ENCODE measurements at regions not wholly inside any gene's neighbourhood (a gene's known extent, or its start where the extent isn't known, plus 50 kb on each side); places are given as distances from the start of the nearest gene placed in this dataset.

DNA sequence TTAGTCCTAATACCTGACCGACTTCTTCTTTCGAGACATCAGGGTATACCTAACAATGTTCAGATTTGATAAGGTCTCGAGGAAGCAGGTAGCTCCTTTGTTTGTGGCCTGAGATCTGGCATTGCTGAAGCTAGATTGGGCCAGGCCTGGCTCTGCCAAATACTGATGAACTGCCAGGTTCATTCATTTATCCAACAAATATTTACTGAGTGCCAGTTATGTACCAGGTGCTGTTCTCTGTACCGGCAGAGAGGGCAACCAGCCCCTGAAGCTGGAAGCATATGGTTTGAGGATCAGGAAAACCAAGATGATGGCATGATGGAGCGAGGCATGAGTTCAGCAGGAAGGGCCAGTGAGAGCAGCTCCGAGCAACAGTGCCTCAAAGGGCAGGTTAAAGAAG is 196.2 kb upstream of the NSMCE3 start:
- 77 to 92% (median 85%) methylated on average over 6 of the region's 6 CpGs for WGBS, 3 donors
- intact Hi-C loops (cut with DNase I), result no loop called here
- no peaks in the 10 kb centered on the region for H3K9me3 ChIP-seq
- no peaks in the 10 kb centered on the region for H3K4me1 ChIP-seq (ENCODE audit: insufficient read depth)
- no peaks in the 10 kb centered on the region for H3K27me3 ChIP-seq
- TF ChIP-seq EP300 (IDR thresholded peaks at IDR 0.05) (no peak), POLR2A (IDR thresholded peaks at IDR 0.05) (no peak)
- TF ChIP-seq, protein P1, sequence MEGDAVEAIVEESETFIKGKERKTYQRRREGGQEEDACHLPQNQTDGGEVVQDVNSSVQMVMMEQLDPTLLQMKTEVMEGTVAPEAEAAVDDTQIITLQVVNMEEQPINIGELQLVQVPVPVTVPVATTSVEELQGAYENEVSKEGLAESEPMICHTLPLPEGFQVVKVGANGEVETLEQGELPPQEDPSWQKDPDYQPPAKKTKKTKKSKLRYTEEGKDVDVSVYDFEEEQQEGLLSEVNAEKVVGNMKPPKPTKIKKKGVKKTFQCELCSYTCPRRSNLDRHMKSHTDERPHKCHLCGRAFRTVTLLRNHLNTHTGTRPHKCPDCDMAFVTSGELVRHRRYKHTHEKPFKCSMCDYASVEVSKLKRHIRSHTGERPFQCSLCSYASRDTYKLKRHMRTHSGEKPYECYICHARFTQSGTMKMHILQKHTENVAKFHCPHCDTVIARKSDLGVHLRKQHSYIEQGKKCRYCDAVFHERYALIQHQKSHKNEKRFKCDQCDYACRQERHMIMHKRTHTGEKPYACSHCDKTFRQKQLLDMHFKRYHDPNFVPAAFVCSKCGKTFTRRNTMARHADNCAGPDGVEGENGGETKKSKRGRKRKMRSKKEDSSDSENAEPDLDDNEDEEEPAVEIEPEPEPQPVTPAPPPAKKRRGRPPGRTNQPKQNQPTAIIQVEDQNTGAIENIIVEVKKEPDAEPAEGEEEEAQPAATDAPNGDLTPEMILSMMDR (IDR thresholded peaks at IDR 0.05), result no peak
- H3K4me3 ChIP-seq, result no peak overlapping the region
- H3K27ac ChIP-seq, result no peak overlapping the region
- H3K36me3 ChIP-seq, result no peaks in the 10 kb centered on the region
- no peak for DNase-seq

DNA sequence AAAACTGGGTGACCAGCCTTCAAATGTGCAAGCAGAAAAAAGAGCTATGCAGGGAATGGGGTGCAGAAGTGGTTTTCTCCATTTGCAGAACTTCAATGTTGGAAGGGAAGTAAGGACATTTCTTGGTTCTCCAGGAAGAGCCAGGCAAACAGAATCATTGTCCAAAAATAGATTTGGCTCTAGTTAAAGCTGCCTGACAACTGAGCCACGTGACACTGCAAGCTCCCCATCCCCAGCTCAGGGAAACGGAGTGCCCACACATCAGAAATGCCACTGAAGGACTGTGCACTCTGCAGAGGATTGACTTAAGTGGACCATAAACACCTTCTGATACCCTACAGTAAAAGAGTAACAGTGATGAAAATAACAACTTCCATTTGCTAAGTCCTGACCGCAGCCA is 195.6 kb upstream of the NSMCE3 start:
- 52 to 63% (median 59%) methylated on average over 3 of the region's 3 CpGs for WGBS, 3 donors
- H3K36me3 ChIP-seq, result no peaks in the 10 kb centered on the region
- no peaks in the 10 kb centered on the region for H3K4me1 ChIP-seq (ENCODE audit: insufficient read depth)
- TF ChIP-seq POLR2A (IDR thresholded peaks at IDR 0.05), result no peak
- no peak for TF ChIP-seq EP300 (IDR thresholded peaks at IDR 0.05)
- TF ChIP-seq, protein P1 (IDR thresholded peaks at IDR 0.05), result no peak
- intact Hi-C loops (cut with DNase I), result no loop called here
- no peak overlapping the region for H3K4me3 ChIP-seq
- DNase-seq, result no peak
- H3K27me3 ChIP-seq, result no peaks in the 10 kb centered on the region
- H3K9me3 ChIP-seq, result no peaks in the 10 kb centered on the region
- no peak overlapping the region for H3K27ac ChIP-seq

DNA sequence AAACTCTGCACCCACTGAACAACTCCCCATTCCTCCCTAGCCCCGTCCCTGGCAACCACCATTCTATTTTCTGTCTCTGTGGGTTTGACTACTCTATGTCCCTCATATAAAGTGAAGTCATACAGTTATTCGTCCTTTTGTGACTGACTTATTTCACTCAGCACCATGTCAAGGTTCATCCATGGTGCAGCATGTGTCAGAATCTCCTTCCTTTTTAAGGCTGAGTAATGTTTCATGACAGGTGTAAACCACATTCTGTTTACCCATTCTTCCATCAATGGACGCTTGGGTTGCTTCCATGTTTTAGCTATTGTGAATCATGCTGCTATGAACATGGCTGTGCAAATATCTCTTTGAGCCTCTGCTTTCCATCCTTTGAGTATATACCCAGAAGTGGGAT is 192.3 kb upstream of the NSMCE3 start:
- Histone ChIP-seq H3K27ac (no peak overlapping the region), H3K9me3 (no peaks in the 10 kb centered on the region), H3K36me3 (no peaks in the 10 kb centered on the region), H3K4me3 (no peak overlapping the region), H3K4me1 (ENCODE audit: insufficient read depth) (no peaks in the 10 kb centered on the region), H3K27me3 (no peaks in the 10 kb centered on the region)
- no peak for TF ChIP-seq POLR2A (IDR thresholded peaks at IDR 0.05)
- TF ChIP-seq, protein P1 (IDR thresholded peaks at IDR 0.05), result no peak
- no peak for TF ChIP-seq EP300 (IDR thresholded peaks at IDR 0.05)
- 65 to 90% (median 73%) methylated on average over 3 of the region's 3 CpGs for WGBS, 3 donors
- intact Hi-C loops (cut with DNase I), result no loop called here
- DNase-seq, result no peak

DNA sequence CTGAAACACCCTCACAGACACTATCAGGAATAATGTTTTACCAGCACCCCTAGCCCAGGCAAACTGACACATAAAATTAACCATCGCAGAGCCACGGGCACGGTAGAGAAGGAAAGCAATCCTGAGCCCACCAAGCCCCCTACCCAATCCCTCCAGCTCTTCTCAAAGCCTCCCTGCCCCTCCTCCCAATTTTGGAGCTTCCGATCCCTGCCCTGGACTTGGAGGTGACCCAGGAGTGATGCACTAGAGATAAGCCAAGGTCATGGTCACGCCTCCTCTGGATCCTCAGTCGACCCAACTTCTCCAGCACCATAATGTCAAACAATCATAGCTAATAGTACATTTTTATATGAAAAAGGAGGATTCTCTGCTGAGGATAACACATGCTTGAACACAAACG is 188.7 kb upstream of the NSMCE3 start:
- intact Hi-C loops (cut with DNase I), result no loop called here
- TF ChIP-seq EP300 (IDR thresholded peaks at IDR 0.05) (no peak), POLR2A (IDR thresholded peaks at IDR 0.05) (no peak)
- TF ChIP-seq, protein P1 (IDR thresholded peaks at IDR 0.05), result no peak
- Histone ChIP-seq H3K27me3 (no peaks in the 10 kb centered on the region), H3K4me1 (ENCODE audit: insufficient read depth) (no peaks in the 10 kb centered on the region), H3K9me3 (no peaks in the 10 kb centered on the region), H3K27ac (no peak overlapping the region), H3K36me3 (no peaks in the 10 kb centered on the region), H3K4me3 (no peak overlapping the region)
- DNase-seq, result no peak
- WGBS, 3 donors, result 71 to 82% (median 73%) methylated on average over 7 of the region's 7 CpGs

DNA sequence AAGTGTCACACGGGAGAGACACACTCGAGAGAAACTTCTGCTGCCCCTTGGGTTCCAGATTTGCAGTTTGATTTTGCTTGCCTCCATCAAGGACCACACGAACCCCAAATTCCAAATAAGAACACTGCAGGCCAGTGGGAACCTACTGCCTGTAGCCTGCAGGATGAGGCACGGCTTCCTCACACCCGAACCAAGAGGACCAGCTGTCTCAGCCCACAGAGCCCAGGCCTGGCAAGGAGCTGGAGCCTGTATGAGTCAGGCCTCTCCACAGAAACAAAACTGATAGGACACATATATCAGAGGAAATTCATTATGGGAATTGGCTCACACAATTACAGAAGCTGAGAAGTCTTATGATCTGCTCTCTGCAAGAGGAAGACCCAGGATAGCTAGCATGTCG is 188.1 kb upstream of the NSMCE3 start:
- TF ChIP-seq POLR2A (IDR thresholded peaks at IDR 0.05) (no peak), EP300 (IDR thresholded peaks at IDR 0.05) (no peak)
- TF ChIP-seq, protein P1 (IDR thresholded peaks at IDR 0.05), result no peak
- WGBS, 3 donors, result 64 to 80% (median 79%) methylated on average over 6 of the region's 6 CpGs
- DNase-seq, result no peak
- intact Hi-C loops (cut with DNase I), result no loop called here
- no peaks in the 10 kb centered on the region for H3K36me3 ChIP-seq
- no peaks in the 10 kb centered on the region for H3K9me3 ChIP-seq
- no peak overlapping the region for H3K27ac ChIP-seq
- H3K4me1 ChIP-seq (ENCODE audit: insufficient read depth), result no peaks in the 10 kb centered on the region
- H3K4me3 ChIP-seq, result no peak overlapping the region
- H3K27me3 ChIP-seq, result no peaks in the 10 kb centered on the region

All from ovary (tissue), 7 donors.